ENCODE measurements at regions not wholly inside any gene's neighbourhood (a gene's known extent, or its start where the extent isn't known, plus 50 kb on each side); places are given as distances from the start of the nearest gene placed in this dataset.

- TF ChIP-seq CTCF (IDR thresholded peaks at IDR 0.05) = no peak
- TF ChIP-seq ZFX (IDR thresholded peaks at IDR 0.05; ENCODE audit: borderline replicate concordance) = no peak
These were observed 1246.6 kb upstream of the LRRTM1 start for GRCh38 chr2:81551040-81551634.

All from 22Rv1 (cell line).